HG03378 (cell line): ENCODE measurements at regions not wholly inside any gene's neighbourhood (a gene's known extent, or its start where the extent isn't known, plus 50 kb on each side); places are given as distances from the start of the nearest gene placed in this dataset.

Experiments
- ATAC-seq: cut with Tn5 transposase; IDR thresholded peaks from one replicate; pipeline ENCODE4 v1.9.1; 2021; ENCODE audit warnings: mild to moderate bottlenecking, moderate library complexity; ENCODE audit not compliant: unreplicated experiment

- ATAC-seq: no peak
These were observed 60.8 kb upstream of the FAM3C start for GRCh38 chr7:121456785-121457359.

DNA sequence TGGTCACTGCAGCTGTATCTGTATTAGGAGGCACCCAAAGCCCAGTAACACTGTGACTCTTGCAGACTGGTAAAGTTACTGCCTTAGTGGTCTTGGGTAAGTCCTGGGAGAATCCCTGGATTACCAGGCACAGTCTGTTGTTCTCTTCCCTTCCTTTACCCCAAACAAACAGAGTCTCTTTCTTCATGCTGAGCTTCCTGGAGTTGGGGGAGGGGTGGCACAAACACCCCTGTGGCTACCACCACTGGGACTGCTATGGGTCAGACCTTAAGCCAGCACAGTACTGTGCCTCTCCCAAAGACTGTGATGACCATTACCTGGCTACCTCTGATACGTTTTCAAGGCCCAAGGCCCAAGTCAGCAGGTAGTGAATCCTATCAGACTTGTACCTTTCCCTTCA is 59.9 kb upstream of the FAM3C start:
- no peak for ATAC-seq

GRCh38 chr7:121452389-121452788 is 56.3 kb upstream of the FAM3C start:
- no peak for ATAC-seq

- no peak for ATAC-seq
These were observed 55.4 kb upstream of the FAM3C start for GRCh38 chr7:121451367-121452094.

- ATAC-seq: no peak
These were observed 54.6 kb upstream of the FAM3C start for GRCh38 chr7:121450631-121451198.

DNA sequence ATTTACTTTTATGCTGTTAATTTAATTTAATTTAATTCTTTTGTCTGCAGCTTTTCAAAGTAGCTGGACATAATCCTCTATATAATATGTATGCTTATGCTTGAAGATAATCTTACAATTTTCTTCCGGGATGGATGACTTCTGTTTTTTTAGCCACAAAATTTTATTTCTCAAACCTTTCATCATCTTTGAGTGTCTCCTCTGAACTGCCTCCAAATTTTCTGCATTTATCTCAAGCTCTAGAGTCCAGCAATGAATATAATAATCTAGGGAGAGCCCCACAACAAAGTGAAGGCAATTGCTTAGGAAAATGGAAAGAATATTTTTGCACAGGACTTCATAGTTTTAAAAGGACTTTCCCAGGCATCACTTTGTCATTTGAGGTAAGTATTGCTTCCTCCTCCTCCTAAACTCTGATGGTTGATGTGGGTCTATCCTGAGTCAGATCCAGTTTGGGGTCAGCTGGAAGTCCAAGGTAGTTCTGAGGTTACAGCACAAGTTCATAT is 53.7 kb upstream of the FAM3C start:
- no peak for ATAC-seq

- ATAC-seq: no peak
These were observed 53.2 kb upstream of the FAM3C start for GRCh38 chr7:121449329-121449728.

- ATAC-seq: no peak
These were observed 52.3 kb upstream of the FAM3C start for GRCh38 chr7:121448429-121448828.

GRCh38 chr7:121447911-121448300 is 51.8 kb upstream of the FAM3C start:
- ATAC-seq: no peak

- ATAC-seq: no peak
These were observed 51.3 kb upstream of the FAM3C start for GRCh38 chr7:121447243-121447910.

- ATAC-seq: no peak
These were observed 50.4 kb upstream of the FAM3C start for GRCh38 chr7:121446526-121446925.
